ENCODE measurements at regions not wholly inside any gene's neighbourhood (a gene's known extent, or its start where the extent isn't known, plus 50 kb on each side); places are given as distances from the start of the nearest gene placed in this dataset.
"Not testable (repeated sequence)": the region's sequence is repeated elsewhere in the genome, so short reads cannot be mapped to it uniquely, and the experiment has no call there.

DNA sequence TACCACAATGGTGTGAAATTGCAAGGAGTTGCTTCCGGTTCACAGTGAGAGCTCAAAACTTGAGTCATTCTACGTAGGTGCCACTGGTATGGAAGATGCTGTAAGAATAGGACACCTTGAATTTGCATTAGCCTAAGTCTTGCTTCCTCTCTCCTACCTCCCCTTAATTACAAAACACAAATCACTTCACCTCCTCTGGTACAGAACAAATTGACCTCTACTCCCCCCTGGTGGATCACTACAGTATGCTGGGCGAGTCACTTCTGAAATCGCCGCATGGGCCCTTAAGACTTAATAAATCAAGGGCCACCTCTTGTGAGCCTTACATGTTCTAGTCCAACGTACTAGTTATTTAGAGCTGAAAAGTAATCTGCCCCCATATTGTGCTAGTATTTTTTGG is 145.3 kb upstream of the SMARCA2 start:
- no peak for ATAC-seq
- intact Hi-C loops (cut with DNase I, micrococcal nuclease): no loop called here
- DNase-seq: peak in 1 of 2 donors; percentile 4

DNA sequence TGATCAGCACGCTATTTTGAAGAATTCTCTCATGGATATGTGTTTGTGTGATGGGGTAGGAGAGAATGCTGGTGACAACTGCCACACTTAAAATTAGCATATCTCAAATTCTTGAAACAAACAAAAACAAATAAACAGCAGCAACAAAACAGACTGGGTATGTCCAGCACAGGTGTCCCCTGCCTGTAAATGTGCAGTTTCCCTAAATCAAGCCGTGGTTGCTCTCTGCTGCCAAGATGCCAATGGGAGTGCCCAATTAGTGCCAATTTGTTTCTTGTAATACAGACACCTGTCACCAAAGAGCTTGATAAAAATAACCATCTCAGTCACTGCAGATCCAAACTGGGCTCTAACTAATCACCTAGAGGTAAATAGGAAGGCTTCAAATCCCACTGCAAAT is 144.2 kb upstream of the SMARCA2 start:
- DNase-seq: no peak
- intact Hi-C loops (cut with DNase I, micrococcal nuclease): no loop called here

DNA sequence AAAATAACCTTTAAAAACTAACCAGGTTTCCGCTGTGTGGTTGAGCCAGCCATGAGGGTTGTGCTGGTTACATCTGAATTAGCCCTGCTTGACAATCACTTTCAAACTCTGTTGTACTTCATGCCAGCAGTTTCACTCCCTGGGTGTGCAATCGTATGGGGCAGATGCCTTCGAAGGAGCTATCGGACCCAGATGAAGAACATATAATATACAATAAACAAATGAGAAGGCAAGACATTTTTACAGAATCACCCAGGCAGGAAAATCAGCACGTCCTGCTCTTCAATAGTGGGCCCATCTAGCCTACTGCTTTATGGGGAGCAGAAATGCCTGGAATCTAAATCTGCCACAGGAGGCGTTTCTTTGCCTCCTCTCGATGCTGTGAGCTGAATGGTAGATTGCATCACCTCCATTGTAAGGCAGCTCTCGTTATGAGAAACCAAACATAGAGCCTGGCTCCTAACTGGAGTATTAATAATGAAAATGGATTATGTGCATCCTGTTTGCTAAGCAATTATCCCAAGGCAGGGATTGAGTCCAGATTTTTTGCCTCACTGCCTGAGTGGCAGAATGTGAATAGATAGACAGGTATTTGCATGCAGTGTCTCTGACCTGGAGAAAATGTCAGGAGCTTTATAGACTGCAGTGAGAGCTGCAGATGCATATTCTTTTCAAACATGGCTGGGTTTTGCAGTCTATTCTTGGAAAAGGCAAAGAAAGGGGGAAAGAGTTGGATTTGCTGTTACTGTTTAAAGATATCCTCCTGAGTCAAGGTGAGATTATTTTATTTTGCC is 143.3 kb upstream of the SMARCA2 start:
- ATAC-seq: no peak

More for the DNA sequence above, 144.2 kb upstream of the SMARCA2 start:
- no peak for ATAC-seq

DNA sequence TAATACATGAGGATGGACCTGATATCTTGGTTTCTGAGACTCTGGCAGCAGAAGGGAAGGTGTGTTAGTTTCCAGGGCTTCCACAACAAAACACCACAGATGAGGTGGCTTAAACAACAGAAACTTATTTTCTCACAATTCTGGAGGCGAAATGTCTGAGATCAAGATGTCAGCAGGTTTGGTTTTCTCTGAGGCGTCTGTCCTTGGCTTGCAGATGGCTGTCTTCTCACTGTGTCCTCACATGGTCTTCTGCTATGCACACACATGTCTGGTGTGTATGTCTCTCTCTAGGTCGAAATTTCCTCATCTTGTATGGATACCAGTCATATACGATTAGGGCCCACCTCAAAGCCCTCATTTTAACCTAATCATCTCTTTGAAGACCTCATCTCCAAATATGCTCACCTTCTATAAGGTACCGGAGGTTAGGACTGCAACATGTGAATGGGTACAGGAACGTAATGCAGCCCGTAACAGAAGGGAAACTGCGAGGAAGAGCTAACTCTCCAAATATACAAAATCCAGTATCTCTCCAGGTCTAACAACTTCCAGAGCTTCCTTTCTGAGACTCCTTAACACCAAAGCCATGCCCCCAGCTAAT is 139.8 kb upstream of the SMARCA2 start:
- ATAC-seq (no peak), DNase-seq (no peak)
- intact Hi-C loops (cut with DNase I, micrococcal nuclease): no loop called here

More for the DNA sequence above, 143.3 kb upstream of the SMARCA2 start:
- intact Hi-C loops (cut with DNase I, micrococcal nuclease): no loop called here
- DNase-seq: no peak

DNA sequence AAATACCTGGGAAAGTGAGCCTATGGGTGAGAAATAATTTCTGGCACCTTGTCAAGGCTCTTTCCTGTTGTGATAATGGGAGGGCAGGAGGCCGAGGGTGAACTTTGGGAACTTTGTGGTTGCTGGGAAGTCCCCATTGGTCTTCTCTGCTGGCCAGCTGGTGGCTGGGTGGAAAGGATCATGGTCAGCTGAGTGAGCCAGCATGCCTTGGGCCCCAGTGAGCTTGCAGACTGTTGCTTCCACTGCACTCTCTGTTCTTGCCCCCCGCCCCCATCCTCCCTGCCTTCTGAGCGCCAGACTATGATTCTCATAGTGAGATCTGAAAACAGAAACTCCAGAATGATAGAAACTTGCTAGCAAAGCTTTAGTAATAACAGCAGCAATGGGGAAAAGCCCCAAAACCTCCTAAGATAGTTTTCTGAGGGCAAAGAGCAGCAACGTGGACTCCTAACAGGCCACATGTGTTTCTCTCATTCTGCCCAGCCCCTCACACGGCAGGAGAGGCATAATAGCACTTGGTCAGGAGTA is 139.2 kb upstream of the SMARCA2 start:
- intact Hi-C loops (cut with DNase I, micrococcal nuclease): no loop called here
- no peak for ATAC-seq
- DNase-seq: peak in 1 of 2 donors; percentile 18

DNA sequence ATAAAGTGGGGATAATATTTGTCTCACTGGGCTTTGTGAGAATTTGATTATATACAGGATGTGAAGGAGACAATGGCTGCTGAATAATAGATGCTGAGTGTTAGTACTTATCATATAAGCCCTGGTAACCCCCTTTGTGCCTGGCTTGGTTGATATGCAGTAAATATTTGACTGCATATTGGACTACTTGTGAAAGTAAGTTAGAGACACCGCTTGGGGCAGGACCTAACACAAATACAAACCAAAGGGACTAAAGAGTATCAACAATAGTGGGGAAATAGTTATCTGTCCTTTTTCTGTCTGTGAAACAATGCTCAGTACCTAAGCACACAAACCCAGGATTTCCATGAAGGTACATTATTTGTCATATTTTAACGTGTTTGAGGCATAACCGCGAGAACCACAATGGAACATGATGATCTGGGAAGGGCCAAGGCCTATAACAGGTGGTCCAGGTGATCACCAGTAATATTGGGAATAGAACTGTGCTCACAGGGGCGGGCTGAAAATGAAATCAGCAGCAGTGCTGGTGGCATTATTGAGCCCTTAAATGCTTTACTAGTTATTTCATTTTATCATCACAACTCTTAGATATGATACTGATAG is 138.2 kb upstream of the SMARCA2 start:
- ATAC-seq (no peak), DNase-seq (no peak)
- intact Hi-C loops (cut with DNase I, micrococcal nuclease): no loop called here

DNA sequence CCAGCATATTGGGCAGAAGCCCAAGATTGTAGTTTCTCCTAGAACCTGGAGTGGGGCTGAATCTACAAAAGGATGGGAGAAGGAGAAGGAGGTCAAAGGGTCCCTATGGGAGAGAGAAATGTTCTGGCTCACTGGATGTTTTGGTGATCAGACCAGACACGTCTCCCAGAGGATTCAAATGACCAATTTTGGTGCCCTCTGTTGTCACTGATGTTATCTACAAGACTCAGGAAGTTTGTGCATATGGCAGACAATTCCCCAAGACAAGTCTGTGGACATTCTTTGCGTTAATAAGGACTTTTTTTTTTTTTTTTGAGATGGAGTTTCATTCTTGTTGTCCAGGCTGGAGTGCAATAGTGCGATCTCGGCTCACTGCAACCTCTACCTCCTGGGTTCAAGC is 137.2 kb upstream of the SMARCA2 start:
- DNase-seq (no peak), ATAC-seq (no peak)
- intact Hi-C loops (cut with DNase I, micrococcal nuclease): no loop called here

DNA sequence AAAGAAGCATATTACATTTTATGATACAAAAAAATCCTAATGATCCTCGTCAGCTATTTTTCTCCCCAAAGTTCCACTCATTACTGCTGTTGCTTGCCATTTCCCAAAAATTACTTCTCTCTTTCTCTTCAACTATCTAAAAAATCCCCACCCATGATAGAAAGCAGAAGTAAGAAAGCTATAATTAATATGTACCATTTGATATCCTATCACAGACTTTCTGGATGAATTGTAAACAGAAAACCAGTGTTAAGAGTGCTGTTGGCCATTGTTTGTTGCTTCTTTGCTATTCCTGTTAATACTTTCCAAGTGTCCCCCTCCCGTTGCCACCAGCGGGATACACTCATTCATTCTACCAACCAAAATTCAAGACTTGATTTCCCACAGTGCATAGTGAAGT is 136.3 kb upstream of the SMARCA2 start:
- intact Hi-C loops (cut with DNase I, micrococcal nuclease): no loop called here
- DNase-seq: no peak

DNA sequence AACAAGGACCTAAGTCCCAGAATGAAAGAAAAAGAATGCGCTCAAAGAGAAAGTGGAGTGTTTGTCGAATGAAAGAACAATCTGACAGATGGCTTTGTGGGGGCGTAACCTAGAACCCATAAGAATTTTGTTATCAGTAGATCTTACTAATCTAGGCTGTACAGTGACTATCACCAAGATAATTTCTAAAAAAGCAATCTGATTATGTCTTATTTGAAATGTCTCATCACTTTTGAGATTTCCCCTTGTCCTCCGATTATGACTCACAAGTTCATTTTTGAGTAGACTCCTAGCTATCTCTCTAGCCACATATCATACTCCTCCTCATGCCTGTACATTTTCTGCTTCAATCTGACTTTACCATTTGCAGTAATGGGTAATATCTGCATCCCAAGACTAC is 135.6 kb upstream of the SMARCA2 start:
- intact Hi-C loops (cut with DNase I, micrococcal nuclease): no loop called here
- DNase-seq (no peak), ATAC-seq (no peak)

More for the DNA sequence above, 136.3 kb upstream of the SMARCA2 start:
- no peak for ATAC-seq

DNA sequence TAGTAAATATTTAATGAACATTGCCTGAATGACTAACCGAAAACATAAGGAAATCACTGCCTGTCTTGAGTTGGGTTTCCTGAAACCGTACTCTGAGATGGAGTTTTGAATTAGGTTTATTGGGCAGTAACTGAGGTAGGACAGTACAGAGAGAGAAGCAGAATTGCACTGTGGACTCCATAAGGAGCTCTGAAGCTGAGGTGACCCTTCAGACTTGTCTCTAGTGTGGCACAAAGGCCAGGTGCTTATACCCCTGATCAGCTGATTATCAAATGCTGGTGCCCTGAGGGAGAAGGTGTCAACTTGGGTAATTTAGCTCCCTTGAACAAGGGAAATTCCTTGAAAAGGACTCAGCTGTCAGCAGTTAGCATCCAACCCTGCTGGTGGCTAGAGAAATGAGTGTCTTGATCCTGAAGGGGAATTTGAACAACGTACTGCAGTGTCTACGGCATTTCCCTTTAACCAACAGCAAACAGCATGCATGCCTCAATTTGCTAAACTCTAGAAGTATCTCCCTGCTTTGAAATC is 135.0 kb upstream of the SMARCA2 start:
- ATAC-seq: no peak
- intact Hi-C loops (cut with DNase I, micrococcal nuclease): no loop called here
- DNase-seq: no peak

DNA sequence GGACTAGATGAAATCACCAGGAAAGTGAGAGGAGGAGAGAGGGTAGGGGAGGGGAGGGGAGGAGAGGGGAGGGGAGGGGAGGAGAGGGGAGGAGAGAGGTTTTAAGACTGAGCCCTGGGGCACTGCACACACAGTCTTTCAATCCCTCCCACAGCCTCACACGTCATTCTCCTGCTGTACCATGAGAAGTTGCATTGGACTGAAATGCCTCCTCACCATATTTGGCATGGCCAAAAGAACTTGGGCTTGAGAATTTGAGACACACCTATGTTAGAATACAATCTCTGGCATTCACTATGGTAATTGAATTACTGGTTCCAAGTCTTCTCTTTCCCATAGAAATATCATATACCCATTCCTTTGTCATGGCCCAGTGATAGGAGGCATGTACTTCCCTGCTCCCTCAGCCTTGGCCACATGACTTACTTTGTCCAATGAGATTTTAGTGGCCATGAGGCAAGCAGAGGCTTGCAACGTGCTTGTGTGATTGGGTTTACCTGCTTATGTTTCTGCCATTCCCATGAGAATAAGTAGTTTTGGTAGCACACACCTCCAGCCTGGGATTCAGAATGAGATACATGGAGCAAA is 133.3 kb upstream of the SMARCA2 start:
- intact Hi-C loops (cut with DNase I, micrococcal nuclease): no loop called here
- DNase-seq (no peak), ATAC-seq (no peak)

DNA sequence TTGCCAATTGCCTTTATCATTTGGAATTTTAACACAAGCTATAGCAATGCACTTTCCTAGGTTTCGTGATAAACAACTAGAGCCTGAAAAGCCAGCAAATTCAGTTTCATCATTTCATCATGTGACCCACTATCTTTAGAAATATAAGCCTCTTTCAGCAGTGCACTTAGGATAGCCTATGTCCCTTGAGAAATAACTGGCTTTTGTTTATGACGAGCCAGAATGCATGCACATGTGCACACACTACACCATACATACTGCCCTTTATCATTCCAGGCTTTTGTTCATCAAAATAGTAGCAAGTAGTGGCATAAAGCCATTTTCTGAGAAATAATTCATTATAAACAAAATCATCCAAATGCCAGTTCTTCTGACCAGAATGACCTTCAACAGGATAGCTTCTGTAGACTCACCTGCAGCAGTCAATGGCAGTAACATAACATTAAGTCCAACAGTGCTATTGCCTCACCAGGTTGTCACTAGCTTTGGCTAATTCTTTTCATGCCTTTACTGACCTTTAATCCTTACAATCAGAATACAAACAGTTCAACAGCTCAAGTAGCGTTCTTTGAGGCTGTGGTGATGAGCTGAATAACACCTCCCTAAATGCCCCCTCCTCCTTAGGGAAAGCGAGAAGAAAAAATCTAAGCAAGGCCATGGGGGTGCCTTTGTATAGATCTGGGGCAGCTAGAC is 132.3 kb upstream of the SMARCA2 start:
- ATAC-seq (no peak), DNase-seq (no peak)
- intact Hi-C loops (cut with DNase I, micrococcal nuclease): no loop called here

DNA sequence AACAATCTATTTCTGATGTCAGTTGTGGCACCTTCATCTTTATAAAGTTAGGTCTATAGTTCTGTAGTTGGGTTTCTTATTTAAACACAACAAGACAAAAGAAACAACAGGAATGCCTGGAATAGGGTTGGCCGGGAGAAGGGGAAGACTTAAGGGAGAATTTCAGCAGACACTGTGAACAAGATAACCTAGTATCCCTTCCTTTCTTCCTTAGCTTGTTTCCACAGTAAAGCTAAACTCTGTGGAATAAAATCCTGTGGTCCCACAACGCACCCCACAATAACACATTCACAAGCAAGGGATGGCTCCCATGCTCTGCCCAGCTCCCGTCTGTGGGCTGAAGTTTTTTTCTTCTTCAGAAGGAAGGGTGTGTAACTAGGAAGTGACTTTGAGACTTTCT is 124.9 kb upstream of the SMARCA2 start:
- intact Hi-C loops (cut with DNase I, micrococcal nuclease): no loop called here
- DNase-seq: no peak
- ATAC-seq: no peak

DNA sequence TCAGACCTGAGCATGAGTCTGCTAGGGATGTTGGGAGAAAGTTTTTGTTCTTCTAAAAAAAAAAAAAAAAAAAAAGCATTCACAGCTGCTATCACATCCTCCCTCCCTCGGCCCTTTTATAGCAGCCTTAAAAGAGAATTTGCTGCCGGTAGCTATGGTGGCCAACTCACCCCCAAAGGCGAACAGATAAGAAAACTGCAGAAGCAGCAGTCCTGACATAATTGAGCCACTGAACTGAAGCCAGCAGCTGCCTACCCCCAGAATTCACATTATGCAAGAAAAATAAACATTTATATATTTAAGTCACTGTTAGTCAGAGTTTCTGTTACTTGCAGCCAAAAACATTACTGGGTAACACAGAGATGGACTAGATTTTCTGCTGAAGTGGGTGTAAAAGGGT is 124.3 kb upstream of the SMARCA2 start:
- DNase-seq (no peak), ATAC-seq (no peak)
- intact Hi-C loops (cut with DNase I, micrococcal nuclease): no loop called here

DNA sequence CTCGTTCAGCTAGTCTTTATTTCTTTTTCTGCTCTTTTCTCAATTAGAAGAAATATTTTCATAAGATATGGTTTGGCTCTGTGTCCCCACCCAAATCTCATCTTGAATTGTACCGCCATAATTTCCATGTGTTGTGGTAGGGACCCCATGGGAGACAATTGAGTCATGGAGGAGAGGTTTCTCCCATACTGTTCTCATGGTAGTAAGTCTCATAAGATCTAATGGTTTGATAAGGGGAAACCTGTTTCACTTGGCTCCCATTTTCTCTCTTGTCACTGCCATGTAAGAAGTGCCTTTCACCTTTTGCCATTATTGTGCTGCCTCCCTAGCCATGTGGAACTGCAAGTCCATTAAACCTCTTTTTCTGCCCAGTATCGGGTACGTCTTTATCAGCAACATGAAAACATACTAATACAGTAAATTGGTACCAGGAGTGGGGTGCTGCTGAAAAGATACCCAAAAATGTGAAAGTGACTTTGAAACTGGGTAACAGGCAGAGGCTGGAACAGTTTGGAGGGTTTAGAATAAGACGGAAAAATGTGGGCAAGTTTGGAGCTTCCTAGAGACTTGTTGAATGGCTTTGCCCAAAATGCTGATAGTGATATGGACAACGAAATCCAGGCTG is 112.0 kb upstream of the SMARCA2 start:
- DNase-seq; intact Hi-C loops (cut with DNase I, micrococcal nuclease); ATAC-seq: not testable (repeated sequence)

DNA sequence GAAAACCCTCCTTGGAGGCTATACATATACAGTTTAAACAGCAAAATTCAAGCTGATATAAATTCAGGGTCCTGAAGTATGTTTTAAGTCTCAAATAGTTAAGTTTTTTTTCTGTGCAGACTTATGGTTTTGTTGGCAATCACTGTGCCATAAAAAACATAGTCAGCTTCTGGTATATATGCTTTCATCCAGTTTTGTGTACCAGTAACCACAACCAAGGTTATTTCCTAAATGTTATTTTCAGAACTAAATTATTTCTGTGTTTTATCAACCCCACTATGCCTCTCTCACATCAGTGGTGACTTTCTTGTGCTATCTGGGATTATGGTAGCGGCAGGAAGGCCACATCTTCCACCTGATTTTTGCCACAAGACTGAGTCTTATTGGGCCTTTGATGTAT is 107.7 kb upstream of the SMARCA2 start:
- no peak for ATAC-seq
- intact Hi-C loops (cut with DNase I, micrococcal nuclease): no loop called here
- no peak for DNase-seq

DNA sequence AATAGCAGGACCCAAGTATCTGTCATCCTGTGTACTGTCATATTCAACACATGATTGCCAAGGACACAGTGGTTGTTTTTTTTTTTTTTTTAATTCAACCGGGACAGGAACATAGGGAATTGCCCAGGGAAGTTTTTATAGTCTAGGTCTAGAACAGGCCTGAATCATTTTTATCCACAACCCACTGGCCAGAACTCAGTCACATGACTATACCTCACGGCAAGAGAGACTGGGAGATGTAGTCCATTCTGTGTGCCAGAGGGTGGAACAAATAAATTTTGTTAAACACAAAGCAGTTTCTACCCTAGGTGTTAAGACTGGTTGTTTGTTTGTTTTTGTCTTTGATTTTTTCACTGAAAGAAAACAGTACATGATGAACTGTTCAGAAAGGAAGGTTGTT is 105.8 kb upstream of the SMARCA2 start:
- intact Hi-C loops (cut with DNase I, micrococcal nuclease): no loop called here
- DNase-seq: no peak

DNA sequence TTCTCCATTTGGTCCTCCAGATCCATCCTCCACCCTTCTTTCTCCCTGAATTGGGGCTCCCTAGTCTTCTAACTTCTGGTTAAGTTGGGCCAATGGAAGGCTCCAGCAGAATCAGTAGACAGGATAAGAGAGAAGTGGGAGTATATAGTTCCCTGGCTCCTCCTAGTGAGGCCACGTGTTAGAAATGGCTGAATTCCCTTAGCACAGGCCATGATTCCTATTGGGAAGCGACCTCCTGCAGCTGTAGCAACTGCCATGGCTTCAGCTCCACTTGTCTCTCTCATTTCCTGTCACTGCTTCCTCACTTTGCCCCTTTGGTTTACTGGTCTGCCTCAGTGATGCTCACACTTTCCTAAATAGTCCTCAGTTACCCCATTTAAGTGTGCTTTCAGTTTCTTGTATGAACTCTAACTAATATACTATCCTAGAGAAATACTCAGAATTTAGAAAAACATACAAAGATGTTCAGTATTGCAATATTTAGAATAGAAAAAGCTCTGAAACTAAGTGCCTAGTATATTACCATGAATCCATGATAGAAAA is 104.8 kb upstream of the SMARCA2 start:
- no peak for DNase-seq
- intact Hi-C loops (cut with DNase I, micrococcal nuclease): loop anchor here in 1 of 2 donors (10.0 kb wide), 1 partner anchor 56 kb away; no protein-coding TSS in a partner anchor
- ATAC-seq: no peak

More for the DNA sequence above, 105.8 kb upstream of the SMARCA2 start:
- no peak for ATAC-seq
